Esophagus squamous epithelium (tissue), 4 donors: ENCODE measurements at regions not wholly inside any gene's neighbourhood (a gene's known extent, or its start where the extent isn't known, plus 50 kb on each side); places are given as distances from the start of the nearest gene placed in this dataset.

Source experiments
- POLR2A ChIP-seq, 4 donors: fragments of 450-650 bp; IDR thresholded peaks; one replicate each; pipeline ENCODE4 v1.6.1; 2017; ENCODE audit warnings: antibody characterized with exemption in 4 of 4, mild to moderate bottlenecking in 4 of 4, moderate library complexity in 3 of 4
- TF ChIP-seq, protein P1 (sequence below), 6 experiments: fragments of 450-650 bp in 4 of 6; fragments of 200-600 bp in 2 of 6; sonication (generic) in 2 of 6; IDR thresholded peaks; one replicate each; pipeline ENCODE4 v1.5.1; 2016 to 2019; ENCODE audit warnings: antibody characterized with exemption in 6 of 6, mild to moderate bottlenecking in 4 of 6, moderate library complexity in 4 of 6

DNA sequence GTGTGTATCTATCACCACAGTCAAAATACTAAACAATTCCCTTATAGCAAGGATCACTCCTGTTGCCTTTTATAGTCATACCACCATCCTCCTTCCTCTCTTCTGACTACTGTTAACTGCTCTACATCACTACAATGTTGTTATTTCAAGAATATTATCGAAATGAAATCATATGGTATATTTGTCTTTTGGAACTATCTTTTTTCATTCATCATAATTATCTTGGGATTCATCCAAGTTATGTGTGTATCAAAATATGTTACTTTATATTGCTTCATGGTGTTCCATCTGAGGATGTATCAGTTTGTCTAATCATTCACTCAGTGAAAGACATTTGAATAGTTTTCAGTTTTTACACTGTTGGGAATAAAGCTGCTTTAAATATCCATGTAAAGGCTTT lies 1423.0 kb upstream of the PIK3C3 start:
- TF ChIP-seq, protein P1, sequence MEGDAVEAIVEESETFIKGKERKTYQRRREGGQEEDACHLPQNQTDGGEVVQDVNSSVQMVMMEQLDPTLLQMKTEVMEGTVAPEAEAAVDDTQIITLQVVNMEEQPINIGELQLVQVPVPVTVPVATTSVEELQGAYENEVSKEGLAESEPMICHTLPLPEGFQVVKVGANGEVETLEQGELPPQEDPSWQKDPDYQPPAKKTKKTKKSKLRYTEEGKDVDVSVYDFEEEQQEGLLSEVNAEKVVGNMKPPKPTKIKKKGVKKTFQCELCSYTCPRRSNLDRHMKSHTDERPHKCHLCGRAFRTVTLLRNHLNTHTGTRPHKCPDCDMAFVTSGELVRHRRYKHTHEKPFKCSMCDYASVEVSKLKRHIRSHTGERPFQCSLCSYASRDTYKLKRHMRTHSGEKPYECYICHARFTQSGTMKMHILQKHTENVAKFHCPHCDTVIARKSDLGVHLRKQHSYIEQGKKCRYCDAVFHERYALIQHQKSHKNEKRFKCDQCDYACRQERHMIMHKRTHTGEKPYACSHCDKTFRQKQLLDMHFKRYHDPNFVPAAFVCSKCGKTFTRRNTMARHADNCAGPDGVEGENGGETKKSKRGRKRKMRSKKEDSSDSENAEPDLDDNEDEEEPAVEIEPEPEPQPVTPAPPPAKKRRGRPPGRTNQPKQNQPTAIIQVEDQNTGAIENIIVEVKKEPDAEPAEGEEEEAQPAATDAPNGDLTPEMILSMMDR (IDR thresholded peaks at IDR 0.05): no peak
- TF ChIP-seq POLR2A (IDR thresholded peaks at IDR 0.05): no peak
